ENCODE measurements at regions not wholly inside any gene's neighbourhood (a gene's known extent, or its start where the extent isn't known, plus 50 kb on each side); places are given as distances from the start of the nearest gene placed in this dataset.

- Histone ChIP-seq H3K56ac (ENCODE audit: extremely low read depth, insufficient read depth, low read length) (no peak overlapping the region), H3K4me2 (ENCODE audit: low read depth, low read length) (no peak overlapping the region), H2AFZ (replicated peaks; ENCODE audit: low read length, poor library complexity) (no peak overlapping the region), H3K18ac (ENCODE audit: low read depth, low read length) (no peak overlapping the region), H2AK5ac (ENCODE audit: low read depth, low read length) (no peak overlapping the region), H3K4me1 (ENCODE audit: control insufficient read depth, insufficient read depth, low read length) (no peaks in the 10 kb centered on the region), H3K4ac (ENCODE audit: low read depth, low read length) (no peak overlapping the region), H4K8ac (ENCODE audit: low read depth in 2 of 2, low read length in 2 of 2) (no peak overlapping the region), H2BK20ac (ENCODE audit: low read depth, low read length) (no peak overlapping the region), H3K23ac (ENCODE audit: low read depth, low read length) (no peak overlapping the region), H3K27ac (ENCODE audit: insufficient read depth, low read length) (no peak overlapping the region), H3K27me3 (ENCODE audit: control insufficient read depth, insufficient read depth, low read length) (peaks cover 9% of the 10 kb centered on the region; the same call in 1 of the 2 replicates), H3K79me1 (ENCODE audit: low read depth in 1 of 2, low read length in 2 of 2) (no peaks in the 10 kb centered on the region), H3K14ac (replicated peaks; ENCODE audit: low read depth, low read length) (no peak overlapping the region), H3K36me3 (ENCODE audit: control insufficient read depth, insufficient read depth, low read length) (no peaks in the 10 kb centered on the region), H2BK120ac (ENCODE audit: low read depth, low read length) (no peak overlapping the region), H3K4me3 (ENCODE audit: insufficient read depth, low read depth, low read length) (no peak overlapping the region), H2BK5ac (ENCODE audit: low read depth, low read length, poor library complexity, severe bottlenecking) (no peak overlapping the region), H4K20me1 (ENCODE audit: insufficient read depth, low read length) (no peaks in the 10 kb centered on the region), H3K9me1 (ENCODE audit: insufficient read depth, low read length) (no peaks in the 10 kb centered on the region), H3K9ac (ENCODE audit: low read depth, low read length) (no peak overlapping the region), H2BK15ac (ENCODE audit: low read depth, low read length) (no peak overlapping the region), H3K9me3 (ENCODE audit: control insufficient read depth, insufficient read depth, low read length) (no peaks in the 10 kb centered on the region; the same call in 1 of the 2 replicates), H2AK9ac (replicated peaks; ENCODE audit: low read depth, low read length, poor library complexity) (no peak overlapping the region), H4K5ac (ENCODE audit: low read depth, low read length) (no peak overlapping the region), H4K91ac (ENCODE audit: insufficient read depth, low read depth, low read length) (no peak overlapping the region)
- ChIA-PET CTCF (no interaction called here), POLR2A (ENCODE audit: unreplicated experiment) (no interaction called here)
- BruUV-seq (replicated peaks), result no TSS peak
- DNase-seq, result no peak
- ATAC-seq (ENCODE audit: low read depth), result no peak
- 90% methylated on average over 2 of the region's 20 CpGs; no CpG with 5 or more reads in 1 of the 2 experiments for WGBS, 2 experiments (ENCODE audit: extremely low coverage in 2 of 2, insufficient read length in 1 of 2)
- in situ Hi-C loops (cut with MboI; ENCODE audit: low sequenced_read_pairs), result no loop called here
- TF ChIP-seq BHLHE40 (IDR thresholded peaks at IDR 0.05; ENCODE audit: low read depth, low read length), result no peak
- no peak for TF ChIP-seq RCOR1 (IDR thresholded peaks at IDR 0.05; ENCODE audit: insufficient replicate concordance, low read length)
- TF ChIP-seq MAFK (IDR thresholded peaks at IDR 0.05; ENCODE audit: low read depth, low read length), result no peak
- dilution Hi-C loops (cut with HindIII; ENCODE audit: low sequenced_read_pairs, unreplicated experiment), result no loop called here
- intact Hi-C loops (cut with micrococcal nuclease), result no loop called here
Measured at GRCh38 chr14:101333335-101334280, 227.7 kb upstream of the DIO3 start.
